ENCODE measurements at regions not wholly inside any gene's neighbourhood (a gene's known extent, or its start where the extent isn't known, plus 50 kb on each side); places are given as distances from the start of the nearest gene placed in this dataset.

DNA sequence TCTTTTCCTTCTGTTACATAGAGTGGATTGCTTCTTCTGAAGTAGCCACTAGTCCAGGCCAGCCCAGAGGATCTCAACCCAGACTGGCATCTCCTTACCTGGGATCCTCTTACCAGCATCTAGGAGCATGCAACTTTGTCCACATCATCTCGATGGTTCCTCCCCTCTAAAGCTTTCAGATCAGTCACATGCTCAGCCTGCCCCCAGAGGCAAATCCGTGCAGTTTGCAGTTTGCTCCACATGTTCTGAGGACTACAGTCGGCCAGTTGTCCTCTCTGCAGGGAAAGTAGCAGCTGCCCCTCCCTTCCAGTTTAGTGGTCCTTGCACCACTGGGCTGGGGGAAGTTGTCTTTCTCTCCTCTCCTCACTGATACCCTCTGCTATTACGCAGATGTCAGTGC, 259.8 kb upstream of the APCDD1 start:
- Histone ChIP-seq H3K27ac (ENCODE audit: low read depth, low read length) (no peak overlapping the region), H3K9me3 (ENCODE audit: control insufficient read depth in 5 of 5, low read length in 5 of 5) (no peaks in the 10 kb centered on the region), H3K4me3 (ENCODE audit: low read depth in 1 of 5, low read length in 5 of 5) (no peak overlapping the region), H3K9ac (ENCODE audit: low read length in 5 of 5) (no peak overlapping the region), H3K36me3 (ENCODE audit: control insufficient read depth in 5 of 5, insufficient read depth in 5 of 5, low read length in 5 of 5) (no peaks in the 10 kb centered on the region), H3K4me1 (ENCODE audit: control insufficient read depth in 5 of 5, insufficient read depth in 5 of 5, low read length in 5 of 5) (peaks cover 0 to 13% (median 5%) of the 10 kb centered on the region in 5 donors), H3K27me3 (ENCODE audit: control insufficient read depth in 5 of 5, insufficient read depth in 4 of 5, low read length in 5 of 5) (no peaks in the 10 kb centered on the region)

DNA sequence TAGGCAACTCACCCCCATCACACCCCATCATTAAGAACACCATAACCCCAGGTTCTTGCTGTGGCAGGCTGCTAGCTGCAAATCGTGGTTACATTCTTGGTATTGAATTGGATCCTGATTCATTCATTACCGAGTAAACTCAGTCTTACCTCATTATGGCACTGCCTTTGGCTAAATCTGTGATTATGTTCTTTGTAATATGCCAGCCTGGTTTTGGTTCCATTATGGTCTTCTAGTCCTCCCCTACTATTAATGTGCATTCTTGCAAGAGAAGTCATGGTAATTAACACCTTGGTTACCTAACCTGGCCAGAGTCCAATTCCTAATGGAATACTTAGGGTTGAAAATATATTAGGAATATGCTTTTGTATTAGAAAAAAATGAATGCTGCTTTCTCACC, 258.9 kb upstream of the APCDD1 start:
- no peak overlapping the region for H3K4me3 ChIP-seq (ENCODE audit: low read depth in 1 of 5, low read length in 5 of 5)
- no peaks in the 10 kb centered on the region for H3K36me3 ChIP-seq (ENCODE audit: control insufficient read depth in 5 of 5, insufficient read depth in 5 of 5, low read length in 5 of 5)
- H3K9ac ChIP-seq (ENCODE audit: low read length in 5 of 5): no peak overlapping the region
- no peak overlapping the region for H3K27ac ChIP-seq (ENCODE audit: low read depth, low read length)
- H3K27me3 ChIP-seq (ENCODE audit: control insufficient read depth in 5 of 5, insufficient read depth in 4 of 5, low read length in 5 of 5): no peaks in the 10 kb centered on the region
- peaks cover 0 to 12% (median 2%) of the 10 kb centered on the region in 5 donors for H3K4me1 ChIP-seq (ENCODE audit: control insufficient read depth in 5 of 5, insufficient read depth in 5 of 5, low read length in 5 of 5)
- H3K9me3 ChIP-seq (ENCODE audit: control insufficient read depth in 5 of 5, low read length in 5 of 5): no peaks in the 10 kb centered on the region

DNA sequence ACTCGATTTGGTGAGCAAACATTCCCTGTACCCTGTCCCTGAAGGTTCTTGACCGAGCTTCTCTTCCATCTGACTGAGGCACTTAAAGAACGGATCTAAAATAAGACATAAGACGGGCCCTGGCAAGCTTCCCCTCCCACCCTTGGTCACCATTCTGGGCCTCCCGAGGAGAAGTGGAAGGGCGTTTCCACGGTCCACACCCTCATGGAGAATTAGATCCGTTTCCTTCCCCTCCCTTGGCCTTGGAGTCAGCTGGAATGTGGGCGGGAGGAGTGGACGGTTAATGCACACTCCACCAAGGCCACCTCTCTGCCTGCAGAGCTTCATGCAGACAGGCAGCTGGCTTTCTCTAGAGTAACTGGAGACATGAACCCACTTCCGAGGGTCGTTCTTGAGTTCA, 257.3 kb upstream of the APCDD1 start:
- Histone ChIP-seq H3K4me1 (ENCODE audit: control insufficient read depth in 5 of 5, insufficient read depth in 5 of 5, low read length in 5 of 5) (peaks cover 0 to 12% (median 2%) of the 10 kb centered on the region in 5 donors), H3K9ac (ENCODE audit: low read length in 5 of 5) (no peak overlapping the region), H3K9me3 (ENCODE audit: control insufficient read depth in 5 of 5, low read length in 5 of 5) (no peaks in the 10 kb centered on the region), H3K27me3 (ENCODE audit: control insufficient read depth in 5 of 5, insufficient read depth in 4 of 5, low read length in 5 of 5) (no peaks in the 10 kb centered on the region), H3K36me3 (ENCODE audit: control insufficient read depth in 5 of 5, insufficient read depth in 5 of 5, low read length in 5 of 5) (no peaks in the 10 kb centered on the region), H3K4me3 (ENCODE audit: low read depth in 1 of 5, low read length in 5 of 5) (no peak overlapping the region), H3K27ac (ENCODE audit: low read depth, low read length) (no peak overlapping the region)

GRCh38 chr18:10201226-10201625, 253.2 kb upstream of the APCDD1 start:
- Histone ChIP-seq H3K9ac (ENCODE audit: low read length in 5 of 5) (no peak overlapping the region), H3K4me1 (ENCODE audit: control insufficient read depth in 5 of 5, insufficient read depth in 5 of 5, low read length in 5 of 5) (peaks cover 0 to 12% (median 0%) of the 10 kb centered on the region in 5 donors), H3K4me3 (ENCODE audit: low read depth in 1 of 5, low read length in 5 of 5) (no peak overlapping the region), H3K36me3 (ENCODE audit: control insufficient read depth in 5 of 5, insufficient read depth in 5 of 5, low read length in 5 of 5) (no peaks in the 10 kb centered on the region), H3K27ac (ENCODE audit: low read depth, low read length) (no peak overlapping the region), H3K9me3 (ENCODE audit: control insufficient read depth in 5 of 5, low read length in 5 of 5) (no peaks in the 10 kb centered on the region), H3K27me3 (ENCODE audit: control insufficient read depth in 5 of 5, insufficient read depth in 4 of 5, low read length in 5 of 5) (no peaks in the 10 kb centered on the region)

DNA sequence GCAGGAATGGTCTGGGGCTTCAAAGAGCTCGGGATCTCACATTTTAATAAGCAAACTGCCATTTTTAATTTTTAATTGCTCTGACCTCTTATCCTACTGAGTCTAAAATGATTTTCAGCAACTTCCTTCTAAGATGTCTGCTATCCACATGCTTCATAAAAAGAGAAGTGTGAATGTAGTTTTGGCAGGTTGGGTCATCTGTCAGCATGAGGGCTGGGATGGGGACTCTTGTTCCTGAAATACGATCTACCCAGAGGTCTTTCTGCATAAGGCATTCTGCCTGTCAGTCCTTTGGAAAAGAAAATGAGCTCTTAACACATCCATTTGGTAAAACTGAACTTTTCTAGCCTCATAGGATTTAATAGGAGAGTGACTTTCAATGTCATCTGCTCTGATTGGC, 252.8 kb upstream of the APCDD1 start:
- H3K9ac ChIP-seq (ENCODE audit: low read length in 5 of 5): no peak overlapping the region

DNA sequence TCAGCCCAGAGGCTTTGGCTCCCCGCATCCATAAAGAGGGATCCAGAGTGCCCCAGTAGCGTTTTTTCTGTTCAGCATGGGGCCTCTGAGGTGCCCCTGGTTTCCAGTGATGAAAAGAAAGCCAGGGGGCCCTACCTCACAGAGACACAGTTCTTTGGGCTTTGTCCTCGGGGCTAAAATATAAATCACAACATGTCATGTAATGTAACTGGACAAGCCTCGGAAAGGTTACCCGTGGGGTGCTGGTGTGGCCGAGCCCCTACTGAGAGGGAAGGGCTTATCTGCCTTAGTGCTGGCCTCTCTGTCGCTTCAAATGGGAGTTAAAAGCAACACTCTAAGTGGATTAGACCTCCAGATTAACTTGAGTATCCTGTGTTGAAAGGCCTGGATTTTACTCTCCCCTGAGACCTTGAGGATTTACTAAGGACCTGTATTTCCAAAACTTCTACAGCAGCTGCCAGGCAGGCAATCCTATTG, 251.6 kb upstream of the APCDD1 start:
- Histone ChIP-seq H3K4me1 (ENCODE audit: control insufficient read depth in 5 of 5, insufficient read depth in 5 of 5, low read length in 5 of 5) (peaks cover 0 to 7% (median 2%) of the 10 kb centered on the region in 5 donors), H3K9ac (ENCODE audit: low read length in 5 of 5) (no peak overlapping the region), H3K9me3 (ENCODE audit: control insufficient read depth in 5 of 5, low read length in 5 of 5) (no peaks in the 10 kb centered on the region), H3K4me3 (ENCODE audit: low read depth in 1 of 5, low read length in 5 of 5) (no peak overlapping the region), H3K27ac (ENCODE audit: low read depth, low read length) (no peak overlapping the region), H3K36me3 (ENCODE audit: control insufficient read depth in 5 of 5, insufficient read depth in 5 of 5, low read length in 5 of 5) (no peaks in the 10 kb centered on the region), H3K27me3 (ENCODE audit: control insufficient read depth in 5 of 5, insufficient read depth in 4 of 5, low read length in 5 of 5) (no peaks in the 10 kb centered on the region)

More for the DNA sequence above, 252.8 kb upstream of the APCDD1 start:
- no peaks in the 10 kb centered on the region for H3K36me3 ChIP-seq (ENCODE audit: control insufficient read depth in 5 of 5, insufficient read depth in 5 of 5, low read length in 5 of 5)
- H3K4me3 ChIP-seq (ENCODE audit: low read depth in 1 of 5, low read length in 5 of 5): no peak overlapping the region
- H3K27me3 ChIP-seq (ENCODE audit: control insufficient read depth in 5 of 5, insufficient read depth in 4 of 5, low read length in 5 of 5): no peaks in the 10 kb centered on the region
- peaks cover 0 to 10% (median 0%) of the 10 kb centered on the region in 5 donors for H3K4me1 ChIP-seq (ENCODE audit: control insufficient read depth in 5 of 5, insufficient read depth in 5 of 5, low read length in 5 of 5)
- H3K27ac ChIP-seq (ENCODE audit: low read depth, low read length): no peak overlapping the region
- no peaks in the 10 kb centered on the region for H3K9me3 ChIP-seq (ENCODE audit: control insufficient read depth in 5 of 5, low read length in 5 of 5)

DNA sequence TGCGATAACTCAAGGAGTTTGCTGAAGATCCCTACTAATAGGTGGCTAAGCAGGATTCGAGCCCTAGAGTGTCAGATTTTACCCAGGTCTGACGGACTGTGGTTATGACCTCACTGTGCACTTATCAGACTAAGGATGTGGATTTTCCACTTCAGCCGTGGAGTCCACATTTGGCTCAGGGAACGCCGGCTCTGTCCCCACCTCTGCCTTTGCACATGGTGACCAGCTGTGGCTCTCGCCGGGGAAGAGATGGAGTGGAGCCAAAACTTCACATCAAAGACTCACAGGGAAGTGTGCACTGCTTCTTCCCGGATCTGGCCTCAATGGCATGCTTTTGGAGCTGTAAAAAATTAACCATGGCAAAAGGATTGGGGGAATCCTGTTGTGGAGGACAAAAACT, 249.3 kb upstream of the APCDD1 start:
- H3K9ac ChIP-seq (ENCODE audit: low read length in 5 of 5): no peak overlapping the region
- peaks cover 0 to 8% (median 3%) of the 10 kb centered on the region in 5 donors for H3K4me1 ChIP-seq (ENCODE audit: control insufficient read depth in 5 of 5, insufficient read depth in 5 of 5, low read length in 5 of 5)
- no peak overlapping the region for H3K27ac ChIP-seq (ENCODE audit: low read depth, low read length)
- H3K36me3 ChIP-seq (ENCODE audit: control insufficient read depth in 5 of 5, insufficient read depth in 5 of 5, low read length in 5 of 5): no peaks in the 10 kb centered on the region
- no peaks in the 10 kb centered on the region for H3K9me3 ChIP-seq (ENCODE audit: control insufficient read depth in 5 of 5, low read length in 5 of 5)
- no peaks in the 10 kb centered on the region for H3K27me3 ChIP-seq (ENCODE audit: control insufficient read depth in 5 of 5, insufficient read depth in 4 of 5, low read length in 5 of 5)
- no peak overlapping the region for H3K4me3 ChIP-seq (ENCODE audit: low read depth in 1 of 5, low read length in 5 of 5)

GRCh38 chr18:10207682-10208345, 246.6 kb upstream of the APCDD1 start:
- no peak overlapping the region for H3K27ac ChIP-seq (ENCODE audit: low read depth, low read length)
- H3K9ac ChIP-seq (ENCODE audit: low read length in 5 of 5): no peak overlapping the region
- no peaks in the 10 kb centered on the region for H3K9me3 ChIP-seq (ENCODE audit: control insufficient read depth in 5 of 5, low read length in 5 of 5)
- no peaks in the 10 kb centered on the region for H3K36me3 ChIP-seq (ENCODE audit: control insufficient read depth in 5 of 5, insufficient read depth in 5 of 5, low read length in 5 of 5)
- H3K27me3 ChIP-seq (ENCODE audit: control insufficient read depth in 5 of 5, insufficient read depth in 4 of 5, low read length in 5 of 5): no peaks in the 10 kb centered on the region
- peaks cover 0 to 8% (median 3%) of the 10 kb centered on the region in 5 donors for H3K4me1 ChIP-seq (ENCODE audit: control insufficient read depth in 5 of 5, insufficient read depth in 5 of 5, low read length in 5 of 5)
- H3K4me3 ChIP-seq (ENCODE audit: low read depth in 1 of 5, low read length in 5 of 5): no peak overlapping the region

GRCh38 chr18:10209302-10209701, 245.1 kb upstream of the APCDD1 start:
- H3K4me1 ChIP-seq (ENCODE audit: control insufficient read depth in 5 of 5, insufficient read depth in 5 of 5, low read length in 5 of 5): peaks cover 0 to 8% (median 3%) of the 10 kb centered on the region in 5 donors
- no peak overlapping the region for H3K27ac ChIP-seq (ENCODE audit: low read depth, low read length)
- H3K9me3 ChIP-seq (ENCODE audit: control insufficient read depth in 5 of 5, low read length in 5 of 5): no peaks in the 10 kb centered on the region
- H3K4me3 ChIP-seq (ENCODE audit: low read depth in 1 of 5, low read length in 5 of 5): no peak overlapping the region
- H3K36me3 ChIP-seq (ENCODE audit: control insufficient read depth in 5 of 5, insufficient read depth in 5 of 5, low read length in 5 of 5): no peaks in the 10 kb centered on the region
- H3K27me3 ChIP-seq (ENCODE audit: control insufficient read depth in 5 of 5, insufficient read depth in 4 of 5, low read length in 5 of 5): no peaks in the 10 kb centered on the region
- no peak overlapping the region for H3K9ac ChIP-seq (ENCODE audit: low read length in 5 of 5)

DNA sequence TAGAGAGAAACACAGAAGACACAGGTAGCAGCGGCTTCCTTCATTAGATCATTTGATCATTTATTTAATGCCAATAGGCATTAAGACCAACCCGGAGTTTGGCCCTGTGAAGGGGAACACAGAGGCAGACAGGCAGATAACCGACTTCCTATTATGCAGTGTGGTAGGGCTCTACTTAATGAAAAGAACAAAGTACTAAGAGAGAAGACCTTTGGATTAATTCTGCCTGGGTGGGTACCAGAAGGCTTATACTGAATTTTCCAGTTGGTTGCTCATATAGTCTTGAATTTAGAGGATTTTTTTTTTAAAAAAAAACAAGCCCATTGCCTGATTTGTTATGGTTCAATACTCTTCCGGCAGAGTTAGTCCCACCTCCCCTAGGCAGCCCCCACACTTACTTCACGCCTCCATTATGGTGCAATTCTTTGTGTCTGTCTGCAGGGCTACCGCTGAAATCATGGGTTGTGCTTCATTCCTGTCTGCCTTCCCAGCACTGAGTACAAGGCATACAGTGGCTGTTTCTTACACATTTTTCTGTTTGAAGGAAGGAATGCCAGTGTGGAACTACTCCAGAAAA, 244.3 kb upstream of the APCDD1 start:
- H3K4me3 ChIP-seq (ENCODE audit: low read depth in 1 of 5, low read length in 5 of 5): no peak overlapping the region
- peaks cover 0 to 7% (median 3%) of the 10 kb centered on the region in 5 donors for H3K4me1 ChIP-seq (ENCODE audit: control insufficient read depth in 5 of 5, insufficient read depth in 5 of 5, low read length in 5 of 5)
- H3K9ac ChIP-seq (ENCODE audit: low read length in 5 of 5): no peak overlapping the region
- H3K27me3 ChIP-seq (ENCODE audit: control insufficient read depth in 5 of 5, insufficient read depth in 4 of 5, low read length in 5 of 5): no peaks in the 10 kb centered on the region
- no peaks in the 10 kb centered on the region for H3K36me3 ChIP-seq (ENCODE audit: control insufficient read depth in 5 of 5, insufficient read depth in 5 of 5, low read length in 5 of 5)
- no peaks in the 10 kb centered on the region for H3K9me3 ChIP-seq (ENCODE audit: control insufficient read depth in 5 of 5, low read length in 5 of 5)
- no peak overlapping the region for H3K27ac ChIP-seq (ENCODE audit: low read depth, low read length)

All from subcutaneous abdominal adipose tissue (tissue), 5 donors.